K562 (cell line): ENCODE measurements at regions not wholly inside any gene's neighbourhood (a gene's known extent, or its start where the extent isn't known, plus 50 kb on each side); places are given as distances from the start of the nearest gene placed in this dataset.

Experiments
- ATAC-seq: fragments of 200-7000 bp; cut with Tn5 transposase; 3 replicates; pipeline ENCODE4 v1.9.1; 2020; ENCODE audit warnings: moderate library complexity
- BruUV-seq: library from RNA; stranded (reverse); fragments of 400-500 nt; replicated peaks from 2 replicates; lab custom pipeline; 2021; lab: Mats Ljungman, UMichigan
- CTCF ChIA-PET: fragments of 300-600 bp; formaldehyde crosslinking; extraction: SDS; loops from one replicate; lab custom pipeline; 2021; ENCODE audit warnings: low intra/inter-chr PET ratio; lab: Yijun Ruan, JAX
- POLR2A ChIA-PET: fragments of 300-600, 350-650 bp; sonication (Branson Sonifier 250); formaldehyde crosslinking; extraction: SDS; loops from one replicate; lab custom pipeline; 2021; ENCODE audit warnings: antibody characterized with exemption, inconsistent platforms; lab: Yijun Ruan, JAX
- DNase-seq, 4 experiments: peaks; one replicate each; pipeline versions ENCODE4 v3.0.0 to v3.0.0-alpha.2; 2011 to 2018; ENCODE audit warnings: low spot score in 3 of 4, mixed read lengths in 3 of 4; ENCODE audit errors: extremely low read depth in 1 of 4
- FAIRE-seq: peaks from 2 replicates; lab custom pipeline; 2011; peaks lifted over from hg19 to GRCh38; lab: Jason Lieb, UNC
- H2AFZ ChIP-seq: 2 replicates; pipeline ENCODE4 v1.6.0; 2011; ENCODE audit warnings: low read depth, low read length, control low read depth, inconsistent platforms
- H3K27ac ChIP-seq: fragments of 200-600 bp; 3 replicates; pipeline ENCODE4 v1.8.0; 2011; ENCODE audit warnings: low read depth, mild to moderate bottlenecking, control low read depth, inconsistent platforms, low read length, moderate library complexity, mixed read lengths; ENCODE audit errors: extremely low read depth
- H3K27me3 ChIP-seq, 2 experiments: fragments of 300-600 bp in 1 of 2; 2 replicates in 1 of 2; 3 replicates in 1 of 2; pipeline versions ENCODE4 v1.6.0 to v1.8.0; 2011; ENCODE audit warnings: inconsistent platforms in 2 of 2, low read length in 2 of 2, mild to moderate bottlenecking in 1 of 2, mixed read lengths in 1 of 2, moderate library complexity in 1 of 2; ENCODE audit not compliant: control insufficient read depth in 2 of 2, insufficient read depth in 2 of 2
- H3K36me3 ChIP-seq: fragments of 300-600 bp; 3 replicates; pipeline ENCODE4 v1.8.0; 2011; ENCODE audit warnings: mild to moderate bottlenecking, low read length, inconsistent platforms; ENCODE audit not compliant: control insufficient read depth, insufficient read depth
- H3K4me1 ChIP-seq, 2 experiments: fragments of 200-600 bp in 1 of 2; replicated peaks in 1 of 2; 2 replicates in 1 of 2; 3 replicates in 1 of 2; pipeline versions ENCODE4 v1.5.1 to v1.8.0; 2011; ENCODE audit warnings: inconsistent platforms in 2 of 2, low read length in 2 of 2, mild to moderate bottlenecking in 1 of 2, mixed read lengths in 1 of 2, moderate library complexity in 1 of 2; ENCODE audit not compliant: control insufficient read depth in 2 of 2, insufficient read depth in 2 of 2
- H3K4me2 ChIP-seq: 2 replicates; pipeline ENCODE4 v1.6.1; 2011; ENCODE audit warnings: low read length, control low read depth, inconsistent platforms, mixed read lengths; ENCODE audit not compliant: insufficient read depth
- H3K4me3 ChIP-seq: fragments of 200-600 bp; sonication (generic), shearing (Covaris generic); 2 replicates; pipeline ENCODE4 v1.5.1; 2016; ENCODE audit warnings: control low read depth, inconsistent platforms
- H3K79me2 ChIP-seq: fragments of 200-600 bp; 3 replicates; pipeline ENCODE4 v1.8.0; 2011; ENCODE audit warnings: low read length, inconsistent platforms; ENCODE audit not compliant: control insufficient read depth, insufficient read depth
- H3K9ac ChIP-seq, 2 experiments: 2 replicates each; pipeline versions ENCODE4 v1.6.0 to v1.6.1; 2011; ENCODE audit warnings: low read depth in 2 of 2, low read length in 2 of 2, control low read depth in 1 of 2, inconsistent platforms in 1 of 2, mild to moderate bottlenecking in 1 of 2, mixed read lengths in 1 of 2; ENCODE audit not compliant: insufficient read depth in 1 of 2
- H3K9me1 ChIP-seq: one replicate; pipeline ENCODE4 v1.6.0; 2011; ENCODE audit warnings: inconsistent platforms, mild to moderate bottlenecking, low read length, moderate library complexity; ENCODE audit not compliant: control insufficient read depth, insufficient read depth
- H3K9me3 ChIP-seq: replicated peaks from 2 replicates; pipeline ENCODE4 v1.5.1; 2011; ENCODE audit warnings: low read depth, low read length, inconsistent platforms; ENCODE audit not compliant: control insufficient read depth, insufficient read depth
- H4K20me1 ChIP-seq: replicated peaks from 2 replicates; pipeline ENCODE4 v1.6.1; 2011; ENCODE audit warnings: low read length, inconsistent platforms, mixed read lengths; ENCODE audit not compliant: control insufficient read depth, insufficient read depth
- MTA1 ChIP-seq: fragments of 450-650 bp; IDR thresholded peaks from 2 replicates; pipeline ENCODE4 v1.6.1; 2017; ENCODE audit warnings: borderline replicate concordance
- ZNF77 ChIP-seq: fragments of 250-450 bp; sonication (Bioruptor Pico); IDR thresholded peaks from 2 replicates; pipeline ENCODE4 v1.5.0; 2020
- WGBS: fragments of 100-300 bp; shearing (Covaris generic); methylation state at CpG from one replicate; pipeline ENCODE4 v1.1.6; 2016; ENCODE audit warnings: low coverage, mixed read lengths; ENCODE audit not compliant: insufficient coverage; ENCODE audit errors: missing lambda C conversion rate; 5-methylcytosine and 5-hydroxymethylcytosine counted together
- in situ Hi-C: fragments of 300-500 bp; cut with MboI; formaldehyde crosslinking; loops from 4 replicates; pipeline ENCODE4 v1.15.0; 2018; ENCODE audit warnings: inconsistent platforms, mixed read lengths
- intact Hi-C: fragments of 100-400 bp; cut with micrococcal nuclease; formaldehyde crosslinking; loops from 2 replicates; pipeline ENCODE4 v1.14.2; 2022
- TF ChIP-seq, protein P1 (sequence below): sonication (generic); formaldehyde crosslinking; IDR thresholded peaks from 2 replicates; pipeline ENCODE4 v1.8.1; 2023; ENCODE audit warnings: mild to moderate bottlenecking, missing genetic modification reagents
- TF ChIP-seq, protein P2 (sequence below), 2 experiments: fragments of 450-650 bp in 1 of 2; sonication (generic) in 1 of 2; formaldehyde crosslinking in 1 of 2; IDR thresholded peaks in 1 of 2; conservative IDR thresholded peaks in 1 of 2; 2 replicates each; pipeline versions ENCODE4 v1.6.1 to v1.8.1; 2016 to 2023; ENCODE audit warnings: mild to moderate bottlenecking in 2 of 2, moderate library complexity in 2 of 2, inconsistent platforms in 1 of 2, missing genetic modification reagents in 1 of 2

- TF ChIP-seq, protein P1, sequence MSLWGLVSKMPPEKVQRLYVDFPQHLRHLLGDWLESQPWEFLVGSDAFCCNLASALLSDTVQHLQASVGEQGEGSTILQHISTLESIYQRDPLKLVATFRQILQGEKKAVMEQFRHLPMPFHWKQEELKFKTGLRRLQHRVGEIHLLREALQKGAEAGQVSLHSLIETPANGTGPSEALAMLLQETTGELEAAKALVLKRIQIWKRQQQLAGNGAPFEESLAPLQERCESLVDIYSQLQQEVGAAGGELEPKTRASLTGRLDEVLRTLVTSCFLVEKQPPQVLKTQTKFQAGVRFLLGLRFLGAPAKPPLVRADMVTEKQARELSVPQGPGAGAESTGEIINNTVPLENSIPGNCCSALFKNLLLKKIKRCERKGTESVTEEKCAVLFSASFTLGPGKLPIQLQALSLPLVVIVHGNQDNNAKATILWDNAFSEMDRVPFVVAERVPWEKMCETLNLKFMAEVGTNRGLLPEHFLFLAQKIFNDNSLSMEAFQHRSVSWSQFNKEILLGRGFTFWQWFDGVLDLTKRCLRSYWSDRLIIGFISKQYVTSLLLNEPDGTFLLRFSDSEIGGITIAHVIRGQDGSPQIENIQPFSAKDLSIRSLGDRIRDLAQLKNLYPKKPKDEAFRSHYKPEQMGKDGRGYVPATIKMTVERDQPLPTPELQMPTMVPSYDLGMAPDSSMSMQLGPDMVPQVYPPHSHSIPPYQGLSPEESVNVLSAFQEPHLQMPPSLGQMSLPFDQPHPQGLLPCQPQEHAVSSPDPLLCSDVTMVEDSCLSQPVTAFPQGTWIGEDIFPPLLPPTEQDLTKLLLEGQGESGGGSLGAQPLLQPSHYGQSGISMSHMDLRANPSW (CRISPR knock-in tag): no peak
- TF ChIP-seq MTA1: 0 out of 2 replicates have a peak, but pooled peaks have one; percentile 29
These were observed 197.8 kb upstream of the ZNF618 start (continued) for GRCh38 chr9:113678119-113678858.

- no peak for DNase-seq
- no peak for ATAC-seq
- ChIA-PET CTCF (no interaction called here), POLR2A (no interaction called here)
- Histone ChIP-seq H3K27me3 (peaks cover 10 to 58% of the 10 kb centered on the region in 2 experiments; a peak in 3 of 5 replicates), H3K9me1 (no peaks in the 10 kb centered on the region), H3K9ac (no peak overlapping the region), H3K4me2 (no peak overlapping the region), H4K20me1 (no peaks in the 10 kb centered on the region), H3K4me3 (no peak overlapping the region), H3K79me2 (no peaks in the 10 kb centered on the region), H3K9me3 (no peaks in the 10 kb centered on the region), H3K36me3 (no peaks in the 10 kb centered on the region), H3K27ac (no peak overlapping the region), H3K4me1 (no peaks in the 10 kb centered on the region; a peak in 2 of 5 replicates), H2AFZ (no peak overlapping the region)
- intact Hi-C loops (no loop called here), in situ Hi-C loops (no loop called here)
- no peak for FAIRE-seq
- TF ChIP-seq, protein P2, sequence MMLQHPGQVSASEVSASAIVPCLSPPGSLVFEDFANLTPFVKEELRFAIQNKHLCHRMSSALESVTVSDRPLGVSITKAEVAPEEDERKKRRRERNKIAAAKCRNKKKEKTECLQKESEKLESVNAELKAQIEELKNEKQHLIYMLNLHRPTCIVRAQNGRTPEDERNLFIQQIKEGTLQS (IDR thresholded peaks at IDR 0.05): peak; percentile 23; the same call in 1 of the 2 replicates
- TF ChIP-seq, protein P2 (CRISPR knock-in tag; conservative IDR thresholded peaks at IDR 0.05): no peak
- no peak for TF ChIP-seq ZNF77 (CRISPR knock-in tag)
- 0% methylated on average over 2 of the region's 2 CpGs for WGBS
- BruUV-seq: no TSS peak
These were observed 197.3 kb upstream of the ZNF618 start for GRCh38 chr9:113678859-113679256.
